Mucosa of rectum (tissue), 2 donors: ENCODE measurements at regions not wholly inside any gene's neighbourhood (a gene's known extent, or its start where the extent isn't known, plus 50 kb on each side); places are given as distances from the start of the nearest gene placed in this dataset.

Experiments used
- H3K27ac ChIP-seq, 2 donors: one replicate each; pipeline ENCODE4 v1.7.0; 2013; ENCODE audit warnings: inconsistent platforms in 2 of 2, low read depth in 2 of 2, low read length in 2 of 2
- H3K27me3 ChIP-seq, 2 donors: one replicate each; pipeline ENCODE4 v1.7.0; 2013; ENCODE audit warnings: low read length in 2 of 2; ENCODE audit not compliant: control insufficient read depth in 2 of 2, insufficient read depth in 2 of 2
- H3K36me3 ChIP-seq, 2 donors: one replicate each; pipeline ENCODE4 v1.7.0; 2013; ENCODE audit warnings: low read length in 2 of 2; ENCODE audit not compliant: control insufficient read depth in 2 of 2, insufficient read depth in 2 of 2
- H3K4me1 ChIP-seq, 2 donors: one replicate each; pipeline ENCODE4 v1.7.0; 2013; ENCODE audit warnings: low read length in 2 of 2, mild to moderate bottlenecking in 1 of 2; ENCODE audit not compliant: control insufficient read depth in 2 of 2, insufficient read depth in 2 of 2
- H3K4me3 ChIP-seq, 2 donors: one replicate each; pipeline ENCODE4 v1.7.0; 2013; ENCODE audit warnings: low read length in 2 of 2
- H3K9ac ChIP-seq, 2 donors: one replicate each; pipeline ENCODE4 v1.7.0; 2013; ENCODE audit warnings: low read length in 2 of 2, low read depth in 1 of 2, mild to moderate bottlenecking in 1 of 2
- H3K9me3 ChIP-seq, 2 donors: one replicate each; pipeline ENCODE4 v1.7.0; 2013; ENCODE audit warnings: low read length in 2 of 2; ENCODE audit not compliant: control insufficient read depth in 2 of 2
- donor health status: healthy.
- donor health status: Normal muscosa, but diverticular disease.

DNA sequence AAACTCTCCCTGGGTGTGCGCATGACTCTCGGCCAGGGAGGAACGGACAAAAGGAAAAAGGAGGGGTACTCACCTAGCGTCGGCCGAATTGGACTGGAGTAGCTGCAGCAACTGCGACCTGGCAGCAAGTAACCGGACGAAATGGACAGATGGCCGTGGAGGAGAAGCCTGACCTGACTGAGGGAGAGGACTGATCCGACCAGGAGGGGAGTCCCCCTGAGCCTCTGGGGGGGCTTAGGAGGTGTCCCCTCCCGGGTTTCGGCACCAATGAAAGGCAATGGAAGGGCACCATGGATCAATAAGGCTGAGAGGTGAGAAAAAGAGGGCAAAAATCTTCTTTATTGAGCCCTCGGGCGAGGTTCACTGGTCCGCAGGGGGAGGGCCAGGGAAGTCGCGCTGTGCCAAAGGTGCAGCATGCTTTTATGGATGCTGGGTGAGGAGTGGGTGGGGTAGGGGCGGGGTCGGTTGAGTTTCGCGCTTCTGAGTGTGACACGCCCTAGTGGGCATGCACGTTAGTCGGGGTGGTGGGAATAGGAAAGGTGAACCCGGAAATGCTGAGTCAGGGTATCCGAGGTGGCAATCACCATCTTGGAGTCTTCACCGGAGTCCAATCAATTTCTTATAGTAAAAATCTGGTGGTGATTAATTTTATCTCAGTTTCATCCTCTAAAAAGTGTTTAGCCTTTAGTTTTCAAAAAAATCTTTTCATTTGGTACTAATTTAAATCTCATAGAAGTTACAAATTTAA lies 638.5 kb upstream of the DPP6 start:
- Histone ChIP-seq H3K27me3 (no peaks in the 10 kb centered on the region), H3K9me3 (no peaks in the 10 kb centered on the region), H3K4me1 (no peaks in the 10 kb centered on the region), H3K4me3 (no peak overlapping the region), H3K36me3 (no peaks in the 10 kb centered on the region), H3K9ac (no peak overlapping the region), H3K27ac (no peak overlapping the region)

GRCh38 chr7:153414288-153414629 lies 637.9 kb upstream of the DPP6 start:
- H3K4me1 ChIP-seq: no peaks in the 10 kb centered on the region

DNA sequence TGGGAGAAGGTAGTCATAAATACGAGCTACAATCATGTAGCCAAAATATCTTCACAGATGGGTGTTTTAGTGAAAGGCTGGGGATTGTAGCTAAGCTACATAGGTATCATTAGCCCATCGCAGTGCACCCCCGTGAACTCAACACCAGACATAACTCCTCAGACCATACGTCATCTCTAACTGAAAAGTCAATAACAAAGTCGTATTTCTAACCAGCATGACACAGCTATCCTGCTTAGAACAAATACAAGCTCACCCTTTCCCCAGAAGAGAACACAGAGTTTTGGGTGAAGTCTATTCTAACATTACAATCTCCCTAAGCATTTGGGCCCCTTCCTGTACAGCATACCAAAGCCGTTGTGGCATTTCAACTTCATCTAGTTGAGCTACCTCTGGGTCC lies 636.6 kb upstream of the DPP6 start:
- H3K4me3 ChIP-seq: no peak overlapping the region
- H3K4me1 ChIP-seq: no peaks in the 10 kb centered on the region
- no peaks in the 10 kb centered on the region for H3K36me3 ChIP-seq
- no peak overlapping the region for H3K27ac ChIP-seq
- H3K9me3 ChIP-seq: no peaks in the 10 kb centered on the region
- no peak overlapping the region for H3K9ac ChIP-seq
- H3K27me3 ChIP-seq: no peaks in the 10 kb centered on the region

More at GRCh38 chr7:153414288-153414629, 637.9 kb upstream of the DPP6 start:
- Histone ChIP-seq H3K27me3 (no peaks in the 10 kb centered on the region), H3K9ac (no peak overlapping the region), H3K36me3 (no peaks in the 10 kb centered on the region), H3K9me3 (no peaks in the 10 kb centered on the region), H3K27ac (no peak overlapping the region), H3K4me3 (no peak overlapping the region)

- Histone ChIP-seq H3K27me3 (no peaks in the 10 kb centered on the region), H3K9me3 (no peaks in the 10 kb centered on the region), H3K4me1 (no peaks in the 10 kb centered on the region), H3K9ac (no peak overlapping the region), H3K4me3 (no peak overlapping the region), H3K27ac (no peak overlapping the region), H3K36me3 (no peaks in the 10 kb centered on the region)
Observed at GRCh38 chr7:153422291-153423209, 629.6 kb upstream of the DPP6 start.

DNA sequence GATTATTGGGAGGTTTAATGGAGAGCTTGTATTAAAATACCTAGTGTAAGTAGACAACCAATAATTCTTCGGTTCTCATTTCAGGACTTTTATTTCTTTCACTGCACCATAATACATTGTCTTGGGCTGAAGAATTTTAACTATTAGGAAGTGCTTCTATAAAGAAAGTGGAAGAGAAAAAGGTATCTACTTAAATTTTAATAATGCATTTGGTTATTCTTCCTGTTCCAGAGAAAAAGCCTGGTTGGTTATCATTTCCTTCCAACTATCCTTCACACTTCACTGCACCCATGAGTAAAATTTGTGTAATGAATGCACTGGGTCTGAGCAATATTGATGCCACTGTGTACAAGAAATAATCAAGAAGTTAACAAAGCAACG lies 629.0 kb upstream of the DPP6 start:
- Histone ChIP-seq H3K4me3 (no peak overlapping the region), H3K27me3 (no peaks in the 10 kb centered on the region), H3K4me1 (no peaks in the 10 kb centered on the region), H3K27ac (no peak overlapping the region), H3K9ac (no peak overlapping the region), H3K9me3 (no peaks in the 10 kb centered on the region), H3K36me3 (no peaks in the 10 kb centered on the region)

GRCh38 chr7:153430931-153431330 lies 621.3 kb upstream of the DPP6 start:
- Histone ChIP-seq H3K4me3 (no peak overlapping the region), H3K9ac (no peak overlapping the region), H3K9me3 (no peaks in the 10 kb centered on the region), H3K36me3 (no peaks in the 10 kb centered on the region), H3K27ac (no peak overlapping the region), H3K4me1 (no peaks in the 10 kb centered on the region), H3K27me3 (no peaks in the 10 kb centered on the region)

GRCh38 chr7:153432063-153432462 lies 620.1 kb upstream of the DPP6 start:
- Histone ChIP-seq H3K9ac (no peak overlapping the region), H3K4me3 (no peak overlapping the region), H3K27me3 (no peaks in the 10 kb centered on the region), H3K27ac (no peak overlapping the region), H3K9me3 (no peaks in the 10 kb centered on the region), H3K4me1 (no peaks in the 10 kb centered on the region), H3K36me3 (no peaks in the 10 kb centered on the region)

GRCh38 chr7:153433223-153433622 lies 619.0 kb upstream of the DPP6 start:
- Histone ChIP-seq H3K4me1 (no peaks in the 10 kb centered on the region), H3K9me3 (no peaks in the 10 kb centered on the region), H3K27me3 (no peaks in the 10 kb centered on the region), H3K4me3 (no peak overlapping the region), H3K27ac (no peak overlapping the region), H3K36me3 (no peaks in the 10 kb centered on the region), H3K9ac (no peak overlapping the region)

GRCh38 chr7:153440715-153441114 lies 611.5 kb upstream of the DPP6 start:
- no peaks in the 10 kb centered on the region for H3K36me3 ChIP-seq
- H3K9ac ChIP-seq: no peak overlapping the region
- peaks cover 0 to 4% of the 10 kb centered on the region in 2 donors for H3K9me3 ChIP-seq
- no peaks in the 10 kb centered on the region for H3K4me1 ChIP-seq
- H3K27ac ChIP-seq: no peak overlapping the region
- no peak overlapping the region for H3K4me3 ChIP-seq
- no peaks in the 10 kb centered on the region for H3K27me3 ChIP-seq

DNA sequence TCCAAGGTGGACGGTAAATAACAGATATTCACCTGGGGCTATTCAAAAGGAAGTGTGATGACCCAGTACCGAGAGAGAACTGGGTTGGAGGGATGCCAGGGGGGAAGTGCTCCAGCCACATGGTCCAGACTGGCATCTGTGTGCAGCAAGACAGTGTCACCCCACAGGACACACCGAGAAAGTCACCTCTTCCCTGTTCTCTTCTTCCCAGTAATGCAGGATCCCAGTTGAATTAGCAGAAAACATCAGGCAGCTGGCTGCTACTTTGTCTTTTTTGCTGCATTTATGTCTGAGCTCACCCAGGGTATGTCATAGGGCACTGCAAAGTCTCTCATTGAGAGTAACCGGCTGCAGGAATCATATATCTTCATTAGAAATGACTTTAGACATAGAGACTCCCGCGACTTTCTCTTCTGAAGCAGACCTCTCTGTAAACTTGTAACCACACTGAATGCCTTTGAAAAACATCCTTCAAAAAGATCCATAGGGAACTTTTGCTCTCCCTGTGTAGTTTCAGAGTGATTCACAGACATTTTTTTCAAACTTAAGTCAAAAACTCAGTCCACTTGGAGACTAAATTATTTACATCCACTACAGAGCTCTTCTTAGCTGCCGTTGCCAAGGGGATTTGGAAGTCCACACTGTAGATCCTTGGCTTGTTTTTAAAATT lies 609.0 kb upstream of the DPP6 start:
- Histone ChIP-seq H3K4me3 (no peak overlapping the region), H3K27me3 (no peaks in the 10 kb centered on the region), H3K9ac (no peak overlapping the region), H3K4me1 (no peaks in the 10 kb centered on the region), H3K27ac (no peak overlapping the region), H3K9me3 (peaks cover 0 to 4% of the 10 kb centered on the region in 2 donors), H3K36me3 (no peaks in the 10 kb centered on the region)
